ENCODE measurements at regions not wholly inside any gene's neighbourhood (a gene's known extent, or its start where the extent isn't known, plus 50 kb on each side); places are given as distances from the start of the nearest gene placed in this dataset.
"Not testable (repeated sequence)": the region's sequence is repeated elsewhere in the genome, so short reads cannot be mapped to it uniquely, and the experiment has no call there.

DNA sequence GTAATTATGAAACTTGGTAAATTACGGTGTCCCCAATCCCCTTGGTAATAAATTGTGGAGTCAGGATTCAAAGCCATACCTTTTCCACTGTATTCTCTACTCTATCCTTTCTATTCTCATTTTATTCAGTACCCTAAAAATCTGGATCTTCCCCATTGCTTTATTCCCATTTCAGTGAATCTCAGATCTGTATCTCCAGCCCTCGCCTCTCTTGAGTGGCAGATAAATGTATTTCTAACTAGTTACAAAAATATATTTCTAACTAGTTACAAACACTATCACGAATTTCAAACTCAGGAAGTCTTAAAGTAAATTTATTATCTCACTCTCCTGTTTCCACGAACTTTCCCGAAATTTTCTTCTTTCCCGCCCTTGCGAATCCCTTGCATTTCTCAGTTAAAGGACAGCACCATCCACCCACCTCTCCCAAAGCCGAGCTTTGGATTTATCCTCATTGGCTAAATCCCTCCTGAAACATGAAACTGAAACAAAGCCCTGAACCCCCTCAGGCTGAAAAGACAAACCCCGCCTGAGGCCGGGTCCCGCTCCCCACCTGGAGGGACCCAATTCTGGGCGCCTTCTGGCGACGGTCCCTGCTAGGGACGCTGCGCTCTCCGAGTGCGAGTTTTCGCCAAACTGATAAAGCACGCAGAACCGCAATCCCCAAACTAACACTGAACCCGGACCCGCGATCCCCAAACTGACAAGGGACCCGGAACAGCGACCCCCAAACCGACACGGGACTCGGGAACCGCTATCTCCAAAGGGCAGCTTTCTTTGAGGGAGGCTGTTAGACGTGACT is 164.3 kb upstream of the PABPC3 start:
- DNase-seq (ENCODE audit: insufficient read length): no peak
- FAIRE-seq: no peak
- TF ChIP-seq POLR2AphosphoS5 (IDR thresholded peaks at IDR 0.05; ENCODE audit: low read depth, low read length): no peak
- TF ChIP-seq POLR2A (IDR thresholded peaks at IDR 0.05; ENCODE audit: low read depth, low read length): no peak
- TF ChIP-seq TAF1 (IDR thresholded peaks at IDR 0.05; ENCODE audit: borderline replicate concordance, low read depth, low read length): no peak

DNA sequence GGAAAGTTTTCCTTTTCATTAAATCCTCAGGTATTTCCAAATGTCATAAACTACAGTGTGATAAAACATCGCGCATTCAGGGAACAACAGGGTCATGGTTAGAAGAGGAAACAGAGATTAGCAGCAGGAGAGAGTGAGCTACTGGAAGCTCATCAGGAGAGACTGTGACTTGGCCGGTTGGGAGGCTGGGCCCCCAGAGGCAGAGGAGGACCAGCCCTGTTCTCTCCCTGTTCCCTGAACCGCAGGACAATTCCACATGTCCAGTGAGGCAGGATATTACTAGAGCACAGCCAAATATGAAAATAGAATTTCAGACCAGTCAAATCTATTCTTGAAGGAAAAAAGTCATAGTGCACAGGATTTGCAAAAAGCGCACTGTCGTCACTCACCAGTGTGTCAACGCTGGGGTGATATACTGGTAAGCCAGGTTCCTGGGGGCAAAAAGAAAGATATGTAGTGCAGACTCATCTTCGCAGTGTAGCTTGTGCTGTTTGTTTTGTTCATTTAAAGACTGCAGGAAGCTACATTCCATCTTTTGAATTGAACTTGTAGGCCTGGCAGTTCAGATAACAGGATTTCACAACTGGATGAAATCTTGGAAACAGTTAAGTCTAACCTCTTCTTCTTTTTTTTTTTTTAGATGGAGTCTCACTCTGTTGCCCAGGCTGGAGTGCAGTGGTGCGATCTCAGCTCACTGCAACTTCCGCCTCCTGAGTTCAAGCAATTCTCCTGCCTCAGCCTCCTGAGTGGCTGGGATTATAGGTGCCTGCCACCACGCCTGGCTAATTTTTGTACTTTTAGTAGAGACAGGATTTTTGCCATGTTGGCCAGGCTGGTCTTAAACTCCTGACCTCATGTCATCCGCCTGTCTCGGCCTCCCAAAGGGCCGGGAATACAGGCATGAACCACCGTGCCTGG is 162.6 kb upstream of the PABPC3 start:
- FAIRE-seq; DNase-seq (ENCODE audit: insufficient read length): not testable (repeated sequence)

DNA sequence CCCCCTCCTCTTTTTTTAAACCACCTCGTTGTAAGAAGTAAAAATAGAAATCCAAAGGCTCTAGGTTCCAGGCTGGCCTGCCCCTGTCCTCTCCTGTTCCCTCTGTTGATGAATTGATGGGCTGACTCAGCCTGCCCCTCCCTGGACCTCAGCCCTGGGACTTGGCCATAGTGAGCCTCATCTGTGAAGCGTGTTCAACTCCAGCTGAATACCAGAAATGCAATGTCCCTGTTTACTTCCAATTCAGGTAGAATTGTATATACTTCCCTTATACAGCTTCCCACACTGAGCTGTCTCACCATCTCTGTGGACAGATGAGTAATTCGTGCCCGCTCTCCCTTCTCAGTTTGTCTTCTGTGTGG is 161.9 kb upstream of the PABPC3 start:
- not testable (repeated sequence) for DNase-seq (ENCODE audit: insufficient read length); FAIRE-seq

DNA sequence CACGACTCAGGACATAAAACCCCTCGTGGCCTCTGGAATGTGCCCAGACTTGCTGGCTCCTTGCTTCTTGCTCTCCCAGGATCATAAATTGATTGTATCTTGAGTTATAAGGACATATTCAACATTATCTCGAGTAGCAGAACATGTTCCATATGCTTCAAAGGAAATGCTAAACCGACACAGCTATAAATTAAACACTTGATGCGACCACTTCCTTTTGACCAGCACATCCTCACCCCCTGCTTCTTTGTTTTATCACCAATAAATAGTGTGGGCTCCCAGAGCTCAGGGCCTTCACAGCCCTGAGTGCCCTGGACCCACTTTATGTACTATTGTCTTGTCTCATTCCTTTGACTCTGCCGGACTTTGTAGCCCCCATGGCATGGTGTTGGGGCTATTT is 157.0 kb upstream of the PABPC3 start:
- DNase-seq (ENCODE audit: insufficient read length): no peak
- TF ChIP-seq TAF1 (IDR thresholded peaks at IDR 0.05; ENCODE audit: borderline replicate concordance, low read depth, low read length) (no peak), POLR2AphosphoS5 (IDR thresholded peaks at IDR 0.05; ENCODE audit: low read depth, low read length) (no peak), POLR2A (IDR thresholded peaks at IDR 0.05; ENCODE audit: low read depth, low read length) (no peak)

DNA sequence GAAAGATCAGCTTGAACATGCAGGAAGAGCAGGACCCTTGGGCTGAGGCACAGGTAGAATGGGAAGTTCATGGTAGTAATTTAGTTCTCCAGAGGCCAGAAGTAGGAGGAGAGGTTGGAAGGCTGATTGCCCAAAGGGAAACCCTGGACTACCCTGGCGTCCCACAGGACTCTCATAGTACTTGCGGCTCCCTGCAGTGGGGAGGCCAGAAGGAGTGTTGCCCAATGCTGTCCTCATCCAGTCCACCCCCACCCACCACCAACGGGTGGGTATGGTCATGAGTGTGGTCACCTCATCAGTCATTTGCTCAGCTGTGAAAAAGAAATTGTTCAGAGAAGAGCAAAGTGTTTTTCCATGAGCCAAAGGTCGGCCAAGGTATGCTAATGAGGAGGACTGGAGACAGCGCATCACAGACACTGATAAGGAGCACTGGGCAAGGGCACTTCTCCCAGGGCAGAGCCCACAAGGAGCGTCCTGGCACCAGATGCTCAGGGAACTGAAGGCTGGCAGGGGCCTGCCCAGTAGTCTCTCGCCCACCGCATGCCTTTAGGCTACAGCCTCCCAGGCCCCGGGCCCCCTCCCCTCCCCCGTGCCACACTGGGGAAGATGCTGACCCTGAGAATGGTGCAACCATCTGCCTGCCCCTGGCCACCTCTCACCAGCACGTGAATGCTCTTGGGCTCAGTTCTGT is 154.8 kb upstream of the PABPC3 start:
- FAIRE-seq; DNase-seq (ENCODE audit: insufficient read length): not testable (repeated sequence)

More for the DNA sequence above, 157.0 kb upstream of the PABPC3 start:
- no peak for FAIRE-seq

DNA sequence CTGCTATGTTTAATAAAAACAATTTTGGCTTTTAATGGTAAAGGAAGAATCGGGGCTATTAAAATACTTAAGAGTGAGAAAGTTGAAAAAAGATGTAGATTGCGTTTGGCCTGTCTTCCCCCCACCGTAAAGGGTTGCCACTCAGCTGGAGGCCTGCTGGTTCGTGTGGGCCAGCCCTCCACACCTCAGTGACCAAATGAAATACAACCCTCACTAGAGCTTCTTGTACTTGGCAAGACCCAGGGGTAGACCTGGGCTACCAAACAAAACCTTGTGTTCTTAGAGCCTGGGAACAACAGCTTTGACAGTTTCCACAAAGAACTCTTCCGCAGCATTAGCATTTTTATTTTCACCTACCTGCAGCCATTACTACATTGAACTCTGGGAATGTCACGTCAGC is 152.8 kb upstream of the PABPC3 start:
- TF ChIP-seq POLR2A (IDR thresholded peaks at IDR 0.05; ENCODE audit: low read depth, low read length): no peak
- no peak for TF ChIP-seq TAF1 (IDR thresholded peaks at IDR 0.05; ENCODE audit: borderline replicate concordance, low read depth, low read length)
- no peak for TF ChIP-seq POLR2AphosphoS5 (IDR thresholded peaks at IDR 0.05; ENCODE audit: low read depth, low read length)
- FAIRE-seq (no peak), DNase-seq (ENCODE audit: insufficient read length) (no peak)

DNA sequence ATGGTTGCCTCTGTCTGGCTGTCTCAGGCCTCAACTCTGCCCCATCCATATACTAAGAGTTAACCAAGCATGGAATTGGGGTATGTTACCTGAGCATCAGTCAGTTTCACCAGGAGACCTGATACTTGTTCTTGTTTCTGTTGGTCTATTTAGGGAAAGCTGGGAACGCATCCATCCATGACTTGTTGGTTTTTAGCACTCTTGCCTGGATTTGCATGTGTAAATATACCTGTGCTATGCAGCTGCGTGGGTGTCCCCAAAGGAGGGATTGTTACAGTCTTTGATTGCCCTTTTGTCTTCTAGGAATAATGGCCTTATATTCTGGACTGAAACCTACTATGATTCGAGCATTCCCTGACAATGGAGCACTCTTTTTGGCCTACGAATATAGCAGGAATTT is 151.9 kb upstream of the PABPC3 start:
- not testable (repeated sequence) for DNase-seq (ENCODE audit: insufficient read length); FAIRE-seq

DNA sequence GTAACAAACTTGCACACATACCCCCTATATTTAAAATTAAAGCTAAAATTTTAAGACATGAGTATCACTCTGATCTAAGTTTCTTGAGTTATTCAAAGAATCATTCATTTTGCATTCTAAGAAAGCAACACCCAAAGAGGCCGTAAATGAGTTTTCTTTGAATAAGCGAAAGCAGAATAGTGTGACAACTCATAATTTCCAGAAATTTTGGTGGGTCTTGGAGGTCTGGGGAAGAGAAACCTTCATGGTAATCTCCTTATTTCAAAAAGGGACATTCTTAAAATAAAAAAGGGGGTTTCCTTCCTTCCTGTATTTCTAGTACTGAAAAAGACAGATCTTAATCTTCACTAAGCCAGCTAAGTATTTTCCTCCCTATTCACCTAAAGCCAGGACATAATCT is 147.0 kb upstream of the PABPC3 start:
- not testable (repeated sequence) for FAIRE-seq; DNase-seq (ENCODE audit: insufficient read length)

DNA sequence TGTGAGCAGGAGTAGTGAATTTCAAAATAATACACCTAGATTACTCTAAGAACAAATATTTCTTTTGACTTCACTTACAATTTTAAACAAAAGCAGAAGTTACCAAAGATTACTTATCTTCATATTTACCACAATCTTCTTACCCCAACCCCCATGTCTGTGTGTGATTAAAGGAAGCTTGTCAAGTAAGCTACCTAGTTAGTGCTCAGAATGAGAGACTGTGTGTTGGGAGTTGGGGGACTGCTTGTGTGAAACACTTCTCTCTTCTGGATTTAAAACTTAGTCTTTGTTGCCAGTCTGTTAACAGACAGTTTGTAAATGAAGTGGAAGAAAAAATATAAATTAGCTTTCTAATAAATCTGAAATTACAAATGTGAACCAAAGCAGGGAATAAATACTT is 145.3 kb upstream of the PABPC3 start:
- FAIRE-seq; DNase-seq (ENCODE audit: insufficient read length): not testable (repeated sequence)

DNA sequence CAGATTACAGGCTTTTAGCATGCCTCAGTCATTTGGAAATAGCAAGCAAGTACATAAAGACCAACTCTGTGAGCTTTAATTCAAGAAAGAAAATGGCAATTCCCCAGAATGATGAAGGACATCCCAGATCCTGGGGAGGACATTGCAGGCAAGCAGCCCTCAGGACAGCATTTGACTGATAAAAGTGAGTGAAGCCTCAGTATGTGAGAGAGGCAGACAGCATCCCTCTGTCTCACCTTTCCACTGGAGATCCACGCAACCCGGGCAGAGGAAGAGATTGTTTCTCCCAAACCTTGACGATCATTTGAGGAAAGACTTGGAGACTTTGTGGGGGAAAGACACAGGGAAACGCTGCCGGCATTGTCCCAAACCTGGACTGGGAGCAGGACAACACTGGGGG is 128.0 kb upstream of the PABPC3 start:
- not testable (repeated sequence) for DNase-seq (ENCODE audit: insufficient read length)

DNA sequence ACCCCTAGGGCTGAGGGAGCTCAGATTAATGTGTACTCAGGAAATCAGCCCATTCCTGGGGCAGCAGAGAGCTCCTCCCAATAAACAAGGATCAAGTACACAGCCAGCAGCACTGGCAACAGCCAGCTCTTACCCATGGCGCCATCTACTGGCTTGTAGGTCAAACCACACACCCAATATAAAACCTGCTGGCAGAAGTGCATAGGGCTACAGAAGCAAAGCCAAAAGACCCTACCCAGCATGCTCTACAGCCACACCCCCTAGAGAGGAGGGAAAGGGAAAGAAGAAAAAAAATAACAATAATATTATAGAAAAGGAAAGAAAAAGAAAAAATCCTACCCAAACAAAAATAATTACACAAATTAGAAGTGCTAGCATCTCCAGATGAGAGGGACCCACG is 127.5 kb upstream of the PABPC3 start:
- FAIRE-seq; DNase-seq (ENCODE audit: insufficient read length): not testable (repeated sequence)

More for the DNA sequence above, 128.0 kb upstream of the PABPC3 start:
- FAIRE-seq: not testable (repeated sequence)

DNA sequence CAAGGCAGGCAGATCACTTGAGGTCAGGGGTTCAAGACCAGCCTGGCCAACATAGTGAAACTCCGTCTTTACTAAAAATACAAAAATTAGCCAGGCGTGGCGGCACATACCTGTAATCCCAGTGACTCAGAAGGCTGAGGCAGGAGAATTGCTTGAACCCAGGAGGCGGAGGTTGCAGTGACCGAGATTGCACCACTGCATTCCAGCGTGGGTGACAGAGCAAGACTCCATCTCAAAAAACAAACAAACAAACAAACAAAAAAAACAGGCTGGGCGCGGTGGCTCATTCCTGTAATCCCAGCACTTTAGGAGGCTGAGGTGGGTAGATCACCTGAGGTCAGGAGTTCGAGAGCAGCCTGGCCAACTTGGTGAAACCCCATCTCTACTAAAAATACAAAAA is 122.8 kb upstream of the PABPC3 start:
- FAIRE-seq; DNase-seq (ENCODE audit: insufficient read length): not testable (repeated sequence)

DNA sequence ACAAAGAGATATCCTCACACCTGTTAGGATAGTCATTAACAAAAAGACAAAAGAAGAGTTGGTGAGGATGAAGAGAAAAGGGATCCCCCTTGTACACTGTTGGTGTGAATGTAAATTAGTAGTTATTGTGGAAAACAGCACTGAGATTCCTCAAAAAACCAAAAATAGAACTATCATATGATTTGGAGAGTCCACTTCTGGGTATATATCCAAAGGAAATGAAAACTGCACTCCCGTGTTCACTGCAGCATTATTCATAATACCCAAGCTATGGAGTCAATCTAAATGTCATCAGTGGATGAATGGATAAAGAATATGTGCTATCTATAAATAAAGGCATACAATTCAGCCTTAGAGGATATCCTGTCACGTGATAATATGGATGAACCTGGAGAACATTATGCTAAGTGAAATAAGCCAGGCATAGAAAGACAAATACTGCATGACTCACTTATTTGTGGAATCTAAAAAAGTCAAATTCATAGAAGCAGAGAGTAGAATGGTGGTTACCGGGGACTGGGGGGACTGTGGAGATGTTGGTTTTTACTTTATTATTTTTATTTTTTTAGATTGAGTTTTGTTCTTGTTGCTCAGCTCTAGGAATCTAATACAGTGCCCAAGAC is 114.6 kb upstream of the PABPC3 start:
- FAIRE-seq; DNase-seq (ENCODE audit: insufficient read length): not testable (repeated sequence)

Data from GM12892 (cell line).